HEK293T (cell line): ENCODE measurements at regions not wholly inside any gene's neighbourhood (a gene's known extent, or its start where the extent isn't known, plus 50 kb on each side); places are given as distances from the start of the nearest gene placed in this dataset.

ENCODE experiments used
- CTCF ChIA-PET: fragments of 350-600 bp; formaldehyde crosslinking; extraction: SDS; loops from one replicate; lab custom pipeline; 2021; ENCODE audit warnings: antibody characterized with exemption, inconsistent platforms; lab: Yijun Ruan, JAX
- POLR2A ChIA-PET: fragments of 350-600 bp; formaldehyde crosslinking; extraction: SDS; loops from one replicate; lab custom pipeline; 2020; ENCODE audit warnings: antibody characterized with exemption, inconsistent platforms; lab: Yijun Ruan, JAX
- DNase-seq: peaks from one replicate; pipeline ENCODE4 v3.0.0; 2012; ENCODE audit warnings: mixed read lengths; ENCODE audit errors: extremely low spot score
- ARNT ChIP-seq: fragments of 450-650 bp; IDR thresholded peaks from 2 replicates; pipeline ENCODE4 v1.6.1; 2017; ENCODE audit warnings: mild to moderate bottlenecking
- BHLHE40 ChIP-seq: fragments of 450-650 bp; IDR thresholded peaks from 2 replicates; pipeline ENCODE4 v1.6.1; 2016; ENCODE audit warnings: mild to moderate bottlenecking, moderate library complexity, borderline replicate concordance
- CTBP1 ChIP-seq: fragments of 450-650 bp; IDR thresholded peaks from 2 replicates; pipeline ENCODE4 v1.6.1; 2016; ENCODE audit warnings: borderline replicate concordance
- ELF4 ChIP-seq: fragments of 450-650 bp; IDR thresholded peaks from 2 replicates; pipeline ENCODE4 v1.6.1; 2017; ENCODE audit warnings: antibody characterized with exemption
- FOXA1 ChIP-seq: fragments of 450-650 bp; IDR thresholded peaks from 2 replicates; pipeline ENCODE4 v1.6.1; 2016; ENCODE audit warnings: mild to moderate bottlenecking
- FOXK2 ChIP-seq: fragments of 450-650 bp; IDR thresholded peaks from 2 replicates; pipeline ENCODE4 v1.6.1; 2016; ENCODE audit warnings: mild to moderate bottlenecking
- FOXM1 ChIP-seq: fragments of 450-650 bp; IDR thresholded peaks from 2 replicates; pipeline ENCODE4 v1.6.1; 2017; ENCODE audit warnings: mild to moderate bottlenecking, borderline replicate concordance
- HDGF ChIP-seq: fragments of 450-650 bp; IDR thresholded peaks from 2 replicates; pipeline ENCODE4 v1.6.1; 2017; ENCODE audit warnings: antibody characterized with exemption, borderline replicate concordance
- L3MBTL2 ChIP-seq: fragments of 450-650 bp; conservative IDR thresholded peaks from 2 replicates; pipeline ENCODE4 v1.6.1; 2016; ENCODE audit warnings: mild to moderate bottlenecking
- LEF1 ChIP-seq: fragments of 450-650 bp; IDR thresholded peaks from 2 replicates; pipeline ENCODE4 v1.6.1; 2017; ENCODE audit warnings: mild to moderate bottlenecking, borderline replicate concordance
- NFRKB ChIP-seq: fragments of 450-650 bp; IDR thresholded peaks from 2 replicates; pipeline ENCODE4 v1.6.1; 2016; ENCODE audit warnings: mild to moderate bottlenecking, moderate library complexity
- SP1 ChIP-seq: fragments of 450-650 bp; IDR thresholded peaks from 2 replicates; pipeline ENCODE4 v1.6.1; 2017
- SUZ12 ChIP-seq: fragments of 450-650 bp; IDR thresholded peaks from 2 replicates; pipeline ENCODE4 v1.6.1; 2016; ENCODE audit warnings: mild to moderate bottlenecking
- TARDBP ChIP-seq: fragments of 450-650 bp; IDR thresholded peaks from 2 replicates; pipeline ENCODE4 v1.6.1; 2016
- ZNF384 ChIP-seq: fragments of 450-650 bp; IDR thresholded peaks from 2 replicates; pipeline ENCODE4 v1.6.1; 2016
- TF ChIP-seq, protein P1 (sequence below): fragments of 450-650 bp; IDR thresholded peaks from 2 replicates; pipeline ENCODE4 v1.6.1; 2016

DNA sequence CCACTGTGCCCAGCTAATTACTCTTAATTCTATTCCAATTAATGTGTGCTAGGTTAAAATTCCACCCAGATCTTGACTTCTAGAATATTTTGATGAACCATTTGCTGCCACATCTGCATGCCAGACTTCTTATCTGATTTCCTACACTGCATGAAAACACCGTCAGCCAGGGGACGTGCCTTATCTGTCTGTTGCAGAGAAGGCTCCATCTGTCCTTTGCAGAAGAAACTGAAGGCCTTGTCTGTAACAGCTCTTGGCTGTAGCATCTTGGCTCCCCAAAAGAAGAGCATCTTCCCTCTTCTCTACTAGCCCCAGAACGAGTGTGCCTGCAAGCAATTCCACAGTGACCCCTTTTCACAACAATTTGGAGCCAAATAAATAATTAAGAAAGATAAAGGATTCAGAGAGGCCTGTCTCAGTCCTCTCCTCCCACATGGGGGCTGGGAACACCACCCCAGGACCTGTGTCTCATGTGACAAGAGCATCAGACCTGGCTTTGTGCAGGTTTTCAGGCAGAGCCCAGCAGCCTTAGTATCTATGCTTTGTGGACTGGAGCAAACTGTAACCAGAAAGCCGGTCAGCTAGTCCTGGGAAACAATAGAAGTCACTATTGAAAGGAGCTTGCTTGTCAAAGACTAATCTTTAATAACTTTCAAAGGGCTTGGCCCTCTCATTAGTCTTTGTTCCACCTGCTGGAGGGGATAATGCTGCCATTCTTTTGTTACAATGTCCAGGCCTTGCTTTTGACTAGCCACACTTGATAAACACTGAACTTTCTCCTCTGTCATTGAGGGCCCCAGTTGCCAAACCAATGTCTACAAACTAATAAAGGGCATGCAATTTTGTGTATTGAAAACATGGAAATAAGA lies 84.0 kb upstream of the NEUROD1 start:
- POLR2A ChIA-PET, result no interaction called here
- TF ChIP-seq SP1 (no peak), TARDBP (no peak), NFRKB (no peak), L3MBTL2 (no peak), BHLHE40 (no peak), SUZ12 (no peak), LEF1 (no peak), ELF4 (no peak), FOXM1 (no peak), CTBP1 (no peak), HDGF (no peak), ARNT (no peak), ZNF384 (no peak), FOXK2 (no peak), FOXA1 (no peak)
- TF ChIP-seq, protein P1, sequence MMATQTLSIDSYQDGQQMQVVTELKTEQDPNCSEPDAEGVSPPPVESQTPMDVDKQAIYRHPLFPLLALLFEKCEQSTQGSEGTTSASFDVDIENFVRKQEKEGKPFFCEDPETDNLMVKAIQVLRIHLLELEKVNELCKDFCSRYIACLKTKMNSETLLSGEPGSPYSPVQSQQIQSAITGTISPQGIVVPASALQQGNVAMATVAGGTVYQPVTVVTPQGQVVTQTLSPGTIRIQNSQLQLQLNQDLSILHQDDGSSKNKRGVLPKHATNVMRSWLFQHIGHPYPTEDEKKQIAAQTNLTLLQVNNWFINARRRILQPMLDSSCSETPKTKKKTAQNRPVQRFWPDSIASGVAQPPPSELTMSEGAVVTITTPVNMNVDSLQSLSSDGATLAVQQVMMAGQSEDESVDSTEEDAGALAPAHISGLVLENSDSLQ, result no peak
- CTCF ChIA-PET, result interaction anchor here (0.6 kb wide), 1 partner anchor 12 kb away, joined by 4 read pairs; no protein-coding TSS in a partner anchor
- no peak for DNase-seq

DNA sequence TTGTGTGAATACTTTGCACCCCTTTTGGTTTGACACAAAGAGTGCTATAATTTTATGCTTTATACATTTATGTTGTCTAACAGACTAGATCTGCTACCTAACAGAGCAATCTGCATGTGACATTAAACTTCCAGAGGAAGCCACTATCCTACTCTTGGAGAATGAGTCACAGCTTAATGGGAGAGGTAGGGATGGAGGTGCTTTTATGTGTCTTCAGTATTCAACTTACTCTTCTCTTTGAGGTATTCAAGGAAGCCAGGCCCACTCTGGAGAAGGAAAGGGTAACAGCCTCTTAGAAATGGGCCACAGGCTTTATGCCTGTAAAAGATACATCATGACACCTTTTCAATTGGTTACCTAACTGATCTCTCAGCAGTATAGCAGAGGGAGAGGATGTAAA lies 85.8 kb upstream of the NEUROD1 start:
- DNase-seq, result no peak
- ChIA-PET POLR2A (no interaction called here), CTCF (no interaction called here)
- TF ChIP-seq ARNT (no peak), LEF1 (no peak), FOXA1 (no peak), SP1 (no peak), NFRKB (no peak), CTBP1 (no peak), FOXM1 (no peak), TARDBP (no peak), HDGF (no peak), BHLHE40 (no peak), ZNF384 (no peak), SUZ12 (no peak), L3MBTL2 (no peak), FOXK2 (no peak), ELF4 (no peak)
- TF ChIP-seq, protein P1, result no peak

DNA sequence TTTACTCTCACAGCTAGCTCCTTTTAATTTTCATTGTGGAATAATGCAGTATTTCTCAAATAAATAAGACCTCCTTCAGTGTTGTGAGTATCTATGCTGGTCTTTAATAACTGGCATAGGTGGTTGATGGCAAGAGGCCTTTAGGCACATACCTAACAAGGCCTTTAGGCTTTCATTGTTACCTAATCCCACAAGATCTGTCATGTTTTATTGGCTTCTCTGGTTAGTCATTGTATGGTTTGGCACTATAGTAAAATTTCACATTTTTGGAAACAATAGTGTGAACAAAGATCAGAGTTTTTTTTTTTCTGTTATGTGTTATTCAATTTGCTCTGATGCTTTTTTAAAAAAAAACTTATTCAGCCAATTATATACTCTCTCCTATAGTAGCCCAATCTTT lies 89.8 kb upstream of the NEUROD1 start:
- ChIA-PET CTCF (no interaction called here), POLR2A (no interaction called here)
- TF ChIP-seq FOXA1 (no peak), BHLHE40 (no peak), ZNF384 (no peak), FOXK2 (no peak), SP1 (no peak), CTBP1 (no peak), L3MBTL2 (no peak), LEF1 (no peak), FOXM1 (no peak), ELF4 (no peak)
- TF ChIP-seq, protein P1, result no peak
- DNase-seq, result no peak

DNA sequence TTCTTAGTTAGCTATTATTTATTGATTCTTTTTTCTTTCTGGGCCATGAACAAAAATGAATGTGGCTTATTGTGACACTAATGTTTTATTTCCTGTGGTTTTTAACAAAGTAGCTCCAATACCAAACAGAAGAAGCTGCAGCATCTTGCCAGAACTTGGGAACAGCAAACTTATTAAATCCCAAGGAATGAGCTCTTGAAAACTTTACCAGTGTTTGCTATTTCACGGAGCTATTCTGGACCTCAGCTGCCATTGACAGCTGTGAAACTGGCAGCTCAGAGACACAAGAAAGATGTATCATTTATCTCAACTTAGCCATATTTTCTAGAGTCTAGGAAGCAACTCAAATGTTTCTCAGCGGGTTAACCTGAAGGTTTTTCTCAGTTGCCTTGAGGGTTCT lies 91.0 kb upstream of the NEUROD1 start:
- POLR2A ChIA-PET, result no interaction called here
- no peak for TF ChIP-seq FOXA1
- no peak for TF ChIP-seq HDGF
- TF ChIP-seq, protein P1, result no peak
- no peak for TF ChIP-seq FOXK2
- DNase-seq, result no peak
- CTCF ChIA-PET, result interaction anchor here (0.5 kb wide), 1 partner anchor 344 kb away, joined by 3 read pairs; no protein-coding TSS in a partner anchor

DNA sequence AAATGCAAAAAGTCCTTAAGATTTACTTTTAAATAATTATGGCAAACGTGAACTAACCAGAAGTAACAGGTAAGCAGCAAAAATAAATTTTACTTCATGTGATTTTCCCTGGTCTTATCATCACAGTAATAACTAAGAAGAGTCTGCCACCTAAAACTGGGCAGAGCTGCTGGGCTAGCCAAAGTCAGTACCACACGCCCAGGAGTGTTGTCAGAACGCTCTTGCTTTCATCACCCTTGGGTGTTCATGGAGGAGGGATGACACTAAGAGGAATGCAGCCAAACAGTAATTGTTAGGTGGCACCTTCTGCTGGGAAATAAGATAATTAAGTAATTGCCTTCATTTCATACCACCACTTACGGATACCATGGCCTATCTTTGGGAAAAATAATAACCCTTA lies 92.0 kb upstream of the NEUROD1 start:
- CTCF ChIA-PET, result no interaction called here
- DNase-seq, result no peak
- POLR2A ChIA-PET, result no interaction called here

More for the DNA sequence above, 92.0 kb upstream of the NEUROD1 start:
- no peak for TF ChIP-seq NFRKB
- no peak for TF ChIP-seq ARNT
- no peak for TF ChIP-seq FOXK2
- TF ChIP-seq TARDBP, result no peak
- no peak for TF ChIP-seq ELF4
- TF ChIP-seq SP1, result no peak
- TF ChIP-seq FOXA1, result no peak
- TF ChIP-seq, protein P1, result no peak
- TF ChIP-seq BHLHE40, result no peak
- no peak for TF ChIP-seq ZNF384
